HepG2 (cell line): ENCODE measurements at regions not wholly inside any gene's neighbourhood (a gene's known extent, or its start where the extent isn't known, plus 50 kb on each side); places are given as distances from the start of the nearest gene placed in this dataset.

Experiments used
- ATAC-seq: fragments of 200-7000 bp; cut with Tn5 transposase; 3 replicates; pipeline ENCODE4 v1.9.1; 2020; ENCODE audit warnings: mild to moderate bottlenecking, moderate library complexity
- BruUV-seq: library from RNA; stranded (reverse); fragments of 400-500 nt; replicated peaks from 2 replicates; lab custom pipeline; 2021; lab: Mats Ljungman, UMichigan
- CTCF ChIA-PET: fragments of 300-600 bp; formaldehyde crosslinking; extraction: SDS; loops from one replicate; lab custom pipeline; 2021; ENCODE audit warnings: low total read pairs, inconsistent platforms, low intra/inter-chr PET ratio; lab: Yijun Ruan, JAX
- POLR2A ChIA-PET: fragments of 350-600 bp; sonication (Branson Sonifier 250); formaldehyde crosslinking; loops from one replicate; lab custom pipeline; 2020; ENCODE audit warnings: antibody characterized with exemption, inconsistent platforms; lab: Yijun Ruan, JAX
- DNase-seq: peaks from one replicate; pipeline ENCODE4 v3.0.0-alpha.2; 2015; ENCODE audit warnings: low spot score
- FAIRE-seq: peaks from 3 replicates; lab custom pipeline; 2011; peaks lifted over from hg19 to GRCh38; lab: Jason Lieb, UNC
- H2AFZ ChIP-seq: one replicate; pipeline ENCODE4 v1.6.1; 2011; ENCODE audit warnings: low read length, inconsistent platforms
- H3K27ac ChIP-seq: fragments of 300-600 bp; 3 replicates; pipeline ENCODE4 v1.8.0; 2011; ENCODE audit warnings: mixed run types, mild to moderate bottlenecking, mixed read lengths, low read length, inconsistent platforms; ENCODE audit not compliant: insufficient read depth; ENCODE audit errors: extremely low read length
- H3K27me3 ChIP-seq, 2 experiments: fragments of 200-600 bp in 1 of 2; 2 replicates in 1 of 2; 3 replicates in 1 of 2; pipeline versions ENCODE4 v1.6.0 to v1.8.0; 2011; ENCODE audit warnings: low read length in 2 of 2, mild to moderate bottlenecking in 2 of 2, moderate library complexity in 2 of 2, inconsistent platforms in 1 of 2; ENCODE audit not compliant: insufficient read depth in 2 of 2, control insufficient read depth in 1 of 2
- H3K36me3 ChIP-seq, 2 experiments: fragments of 200-600 bp in 1 of 2; replicated peaks in 1 of 2; 2 replicates in 1 of 2; 3 replicates in 1 of 2; pipeline versions ENCODE4 v1.5.1 to v1.8.0; 2011; ENCODE audit warnings: low read length in 2 of 2, inconsistent platforms in 1 of 2; ENCODE audit not compliant: insufficient read depth in 2 of 2, control insufficient read depth in 1 of 2
- H3K4me1 ChIP-seq: 2 replicates; pipeline ENCODE4 v1.5.1; 2012; ENCODE audit warnings: low read length, inconsistent platforms; ENCODE audit not compliant: insufficient read depth
- H3K4me2 ChIP-seq: 2 replicates; pipeline ENCODE4 v1.6.0; 2011; ENCODE audit warnings: low read depth, low read length, inconsistent platforms
- H3K4me3 ChIP-seq, 3 experiments: fragments of 200-600 bp in 1 of 3; sonication (generic), shearing (Covaris generic) in 1 of 3; replicated peaks in 1 of 3; 2 replicates each; pipeline ENCODE4 v1.5.1; 2011 to 2016; ENCODE audit warnings: low read length in 3 of 3, inconsistent platforms in 2 of 3, low read depth in 2 of 3, mild to moderate bottlenecking in 2 of 3, control low read depth in 1 of 3, mixed read lengths in 1 of 3; ENCODE audit not compliant: insufficient read depth in 1 of 3
- H3K79me2 ChIP-seq: one replicate; pipeline ENCODE4 v1.6.1; 2011; ENCODE audit warnings: low read length, inconsistent platforms; ENCODE audit not compliant: insufficient read depth
- H3K9ac ChIP-seq: 2 replicates; pipeline ENCODE4 v1.6.0; 2011; ENCODE audit warnings: mild to moderate bottlenecking, low read depth, low read length, inconsistent platforms; ENCODE audit not compliant: insufficient read depth
- H3K9me3 ChIP-seq: 2 replicates; pipeline ENCODE4 v1.5.1; 2012; ENCODE audit warnings: mild to moderate bottlenecking, low read length
- H4K20me1 ChIP-seq: 2 replicates; pipeline ENCODE4 v1.6.0; 2011; ENCODE audit warnings: inconsistent platforms, mild to moderate bottlenecking, low read length, moderate library complexity; ENCODE audit not compliant: insufficient read depth
- BCL3 ChIP-seq: sonication (generic); formaldehyde crosslinking; IDR thresholded peaks from 2 replicates; pipeline ENCODE4 v1.5.1; 2020; ENCODE audit warnings: mild to moderate bottlenecking, missing genetic modification reagents, moderate library complexity
- FOSL1 ChIP-seq: sonication (generic); formaldehyde crosslinking; IDR thresholded peaks from 2 replicates; pipeline ENCODE4 v1.9.0; 2021; ENCODE audit warnings: missing genetic modification reagents, borderline replicate concordance
- HHEX ChIP-seq: IDR thresholded peaks from 2 replicates; pipeline ENCODE4 v1.6.1; 2016; ENCODE audit warnings: control low read depth
- HOXA7 ChIP-seq: sonication (generic); formaldehyde crosslinking; IDR thresholded peaks from 2 replicates; pipeline ENCODE4 v1.8.1; 2022; ENCODE audit warnings: mild to moderate bottlenecking, missing genetic modification reagents, moderate library complexity
- MIXL1 ChIP-seq: IDR thresholded peaks from 2 replicates; pipeline ENCODE4 v1.6.1; 2016
- NAIF1 ChIP-seq: sonication (generic); formaldehyde crosslinking; IDR thresholded peaks from 2 replicates; pipeline ENCODE4 v1.5.0; 2020; ENCODE audit warnings: mild to moderate bottlenecking, missing genetic modification reagents, borderline replicate concordance
- NFYB ChIP-seq: sonication (generic); formaldehyde crosslinking; IDR thresholded peaks from 2 replicates; pipeline ENCODE4 v1.4.0; 2020; ENCODE audit warnings: missing genetic modification reagents
- NFYC ChIP-seq: IDR thresholded peaks from 2 replicates; pipeline ENCODE4 v1.6.1; 2016; ENCODE audit warnings: missing genetic modification reagents, missing compliant biosample characterization
- RCOR2 ChIP-seq: IDR thresholded peaks from 2 replicates; pipeline ENCODE4 v1.6.1; 2016; ENCODE audit warnings: missing biosample characterization, missing genetic modification reagents
- SIN3A ChIP-seq: IDR thresholded peaks from 2 replicates; pipeline ENCODE4 v1.6.1; 2011; ENCODE audit warnings: low read depth, mild to moderate bottlenecking, control low read depth, low read length, borderline replicate concordance
- ZC3H4 ChIP-seq: sonication (generic); formaldehyde crosslinking; IDR thresholded peaks from 2 replicates; pipeline ENCODE4 v1.4.0; 2020; ENCODE audit warnings: missing genetic modification reagents, borderline replicate concordance
- ZFP36L1 ChIP-seq: sonication (generic); formaldehyde crosslinking; IDR thresholded peaks from 2 replicates; pipeline ENCODE4 v1.8.0; 2022; ENCODE audit warnings: mild to moderate bottlenecking, missing genetic modification reagents, moderate library complexity
- ZNF431 ChIP-seq: sonication (generic); formaldehyde crosslinking; IDR thresholded peaks from 2 replicates; pipeline ENCODE4 v1.9.0; 2022; ENCODE audit warnings: missing genetic modification reagents, low read depth, mild to moderate bottlenecking, borderline replicate concordance
- ZNF512 ChIP-seq: sonication (generic); formaldehyde crosslinking; IDR thresholded peaks from 2 replicates; pipeline ENCODE4 v1.4.0; 2020; ENCODE audit warnings: mild to moderate bottlenecking, missing genetic modification reagents
- ZNF609 ChIP-seq: sonication (generic); formaldehyde crosslinking; IDR thresholded peaks from 2 replicates; pipeline ENCODE4 v1.4.0; 2020; ENCODE audit warnings: mild to moderate bottlenecking, missing genetic modification reagents, borderline replicate concordance
- ZNF747 ChIP-seq: sonication (generic); formaldehyde crosslinking; IDR thresholded peaks from 2 replicates; pipeline ENCODE4 v1.8.1; 2023; ENCODE audit warnings: missing genetic modification reagents, mild to moderate bottlenecking, borderline replicate concordance
- WGBS: methylation state at CpG from one replicate; pipeline ENCODE4 v1.1.6; 2017; ENCODE audit warnings: low lambda C conversion rate; 5-methylcytosine and 5-hydroxymethylcytosine counted together
- in situ Hi-C: cut with HindIII; loops from 2 replicates; pipeline ENCODE4 v1.10.0; 2017; ENCODE audit warnings: low pct_unique_long_range_greater_than_20kb; ENCODE audit not compliant: extremely low pct_ligation_motif_present
- intact Hi-C: fragments of 100-400 bp; cut with micrococcal nuclease; formaldehyde crosslinking; loops from one replicate; pipeline ENCODE4 v1.10.0; 2022; ENCODE audit not compliant: unreplicated experiment
- TF ChIP-seq, protein P1 (sequence below): sonication (generic); formaldehyde crosslinking; IDR thresholded peaks from 2 replicates; pipeline ENCODE4 v1.4.0; 2020; ENCODE audit warnings: missing genetic modification reagents

- intact Hi-C loops, result no loop called here
- DNase-seq (no peak), FAIRE-seq (no peak), ATAC-seq (no peak)
- H3K4me2 ChIP-seq, result no peak overlapping the region
- no TSS peak for BruUV-seq
- H4K20me1 ChIP-seq, result no peaks in the 10 kb centered on the region
- H3K36me3 ChIP-seq, result no peaks in the 10 kb centered on the region
- WGBS, result 3% methylated on average over 2 of the region's 2 CpGs
- no peak overlapping the region for H3K4me3 ChIP-seq
- ChIA-PET POLR2A (no interaction called here), CTCF (no interaction called here)
- H3K4me1 ChIP-seq, result no peaks in the 10 kb centered on the region
- no peaks in the 10 kb centered on the region for H3K79me2 ChIP-seq
- peaks cover 0 to 25% of the 10 kb centered on the region in 2 experiments; a peak in 1 of 5 replicates for H3K27me3 ChIP-seq
- H3K27ac ChIP-seq, result no peak overlapping the region
- H3K9ac ChIP-seq, result no peak overlapping the region
- no peak overlapping the region for H2AFZ ChIP-seq
- in situ Hi-C loops, result no loop called here
- no peaks in the 10 kb centered on the region for H3K9me3 ChIP-seq
- no peak for TF ChIP-seq ZNF609 (CRISPR knock-in tag)
- no peak for TF ChIP-seq NFYB (CRISPR knock-in tag)
- no peak for TF ChIP-seq FOSL1 (CRISPR knock-in tag)
- no peak for TF ChIP-seq ZNF747
- TF ChIP-seq NAIF1 (CRISPR knock-in tag), result no peak
- TF ChIP-seq ZNF512 (CRISPR knock-in tag), result no peak
- TF ChIP-seq MIXL1 (CRISPR knock-in tag), result no peak
- no peak for TF ChIP-seq RCOR2 (CRISPR knock-in tag)
- TF ChIP-seq, protein P1, sequence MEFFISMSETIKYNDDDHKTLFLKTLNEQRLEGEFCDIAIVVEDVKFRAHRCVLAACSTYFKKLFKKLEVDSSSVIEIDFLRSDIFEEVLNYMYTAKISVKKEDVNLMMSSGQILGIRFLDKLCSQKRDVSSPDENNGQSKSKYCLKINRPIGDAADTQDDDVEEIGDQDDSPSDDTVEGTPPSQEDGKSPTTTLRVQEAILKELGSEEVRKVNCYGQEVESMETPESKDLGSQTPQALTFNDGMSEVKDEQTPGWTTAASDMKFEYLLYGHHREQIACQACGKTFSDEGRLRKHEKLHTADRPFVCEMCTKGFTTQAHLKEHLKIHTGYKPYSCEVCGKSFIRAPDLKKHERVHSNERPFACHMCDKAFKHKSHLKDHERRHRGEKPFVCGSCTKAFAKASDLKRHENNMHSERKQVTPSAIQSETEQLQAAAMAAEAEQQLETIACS, result no peak
- TF ChIP-seq ZNF431, result no peak
- no peak for TF ChIP-seq BCL3 (CRISPR knock-in tag)
- TF ChIP-seq HOXA7 (CRISPR knock-in tag), result no peak
- no peak for TF ChIP-seq SIN3A
- no peak for TF ChIP-seq NFYC (CRISPR knock-in tag)
- TF ChIP-seq HHEX (CRISPR knock-in tag), result no peak
- TF ChIP-seq ZC3H4 (CRISPR knock-in tag), result no peak
- no peak for TF ChIP-seq ZFP36L1 (CRISPR knock-in tag)
Observed at GRCh38 chr2:238667639-238668038, 180.2 kb upstream of the TWIST2 start.
